ENCODE measurements at regions not wholly inside any gene's neighbourhood (a gene's known extent, or its start where the extent isn't known, plus 50 kb on each side); places are given as distances from the start of the nearest gene placed in this dataset.

DNA sequence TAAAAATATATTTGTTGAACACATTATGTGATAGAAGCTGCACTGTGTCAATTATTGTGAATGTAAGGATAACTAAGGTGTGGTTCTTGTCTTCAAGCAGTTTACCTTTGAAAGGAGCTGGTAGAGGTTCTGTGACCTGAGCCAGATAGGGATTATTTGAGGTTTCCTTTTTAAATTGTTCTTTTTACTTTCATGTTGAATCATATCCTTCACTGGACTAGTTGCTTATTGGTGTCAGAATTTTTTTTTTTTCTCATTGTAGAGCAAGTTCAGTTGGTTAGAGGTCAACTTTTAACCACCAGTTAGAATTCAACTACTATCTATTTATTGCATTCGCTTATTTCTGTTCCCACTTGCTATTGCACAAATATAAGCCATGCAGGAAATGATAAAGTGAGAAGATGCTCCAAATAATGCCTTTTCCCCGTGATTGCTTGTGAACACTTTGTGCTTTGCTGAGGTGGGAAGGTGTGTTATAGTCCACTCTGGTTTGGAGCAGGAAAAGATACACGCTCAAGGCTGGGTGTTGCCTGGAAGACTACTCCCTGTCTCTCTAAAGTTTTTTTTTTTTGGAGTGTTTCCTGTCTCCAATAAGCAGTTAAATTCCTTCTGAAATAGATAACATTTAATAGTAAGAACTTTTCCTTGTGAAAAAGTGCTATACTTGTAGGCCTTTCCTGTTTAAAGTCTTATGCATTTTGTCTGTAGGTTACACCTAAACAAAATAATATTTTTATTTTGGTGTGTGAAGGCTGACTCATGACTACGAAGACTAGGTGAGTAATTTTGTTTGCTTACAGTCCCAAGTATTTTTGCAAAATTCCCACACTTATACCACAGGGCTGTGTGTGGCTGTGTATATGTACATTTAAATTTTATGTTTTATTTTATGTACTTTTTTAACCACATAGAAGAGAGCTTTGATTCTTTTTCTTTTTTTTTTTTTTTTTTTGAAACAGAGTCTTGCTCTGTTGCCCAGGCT, 83.8 kb upstream of the LCORL start:
- TF ChIP-seq POLR2A (IDR thresholded peaks at IDR 0.05): no peak
- TF ChIP-seq, protein P1, sequence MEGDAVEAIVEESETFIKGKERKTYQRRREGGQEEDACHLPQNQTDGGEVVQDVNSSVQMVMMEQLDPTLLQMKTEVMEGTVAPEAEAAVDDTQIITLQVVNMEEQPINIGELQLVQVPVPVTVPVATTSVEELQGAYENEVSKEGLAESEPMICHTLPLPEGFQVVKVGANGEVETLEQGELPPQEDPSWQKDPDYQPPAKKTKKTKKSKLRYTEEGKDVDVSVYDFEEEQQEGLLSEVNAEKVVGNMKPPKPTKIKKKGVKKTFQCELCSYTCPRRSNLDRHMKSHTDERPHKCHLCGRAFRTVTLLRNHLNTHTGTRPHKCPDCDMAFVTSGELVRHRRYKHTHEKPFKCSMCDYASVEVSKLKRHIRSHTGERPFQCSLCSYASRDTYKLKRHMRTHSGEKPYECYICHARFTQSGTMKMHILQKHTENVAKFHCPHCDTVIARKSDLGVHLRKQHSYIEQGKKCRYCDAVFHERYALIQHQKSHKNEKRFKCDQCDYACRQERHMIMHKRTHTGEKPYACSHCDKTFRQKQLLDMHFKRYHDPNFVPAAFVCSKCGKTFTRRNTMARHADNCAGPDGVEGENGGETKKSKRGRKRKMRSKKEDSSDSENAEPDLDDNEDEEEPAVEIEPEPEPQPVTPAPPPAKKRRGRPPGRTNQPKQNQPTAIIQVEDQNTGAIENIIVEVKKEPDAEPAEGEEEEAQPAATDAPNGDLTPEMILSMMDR (IDR thresholded peaks at IDR 0.05): no peak

All from esophagus squamous epithelium (tissue), 4 donors.